ENCODE measurements at regions not wholly inside any gene's neighbourhood (a gene's known extent, or its start where the extent isn't known, plus 50 kb on each side); places are given as distances from the start of the nearest gene placed in this dataset.
"Not testable (repeated sequence)": the region's sequence is repeated elsewhere in the genome, so short reads cannot be mapped to it uniquely, and the experiment has no call there.

DNA sequence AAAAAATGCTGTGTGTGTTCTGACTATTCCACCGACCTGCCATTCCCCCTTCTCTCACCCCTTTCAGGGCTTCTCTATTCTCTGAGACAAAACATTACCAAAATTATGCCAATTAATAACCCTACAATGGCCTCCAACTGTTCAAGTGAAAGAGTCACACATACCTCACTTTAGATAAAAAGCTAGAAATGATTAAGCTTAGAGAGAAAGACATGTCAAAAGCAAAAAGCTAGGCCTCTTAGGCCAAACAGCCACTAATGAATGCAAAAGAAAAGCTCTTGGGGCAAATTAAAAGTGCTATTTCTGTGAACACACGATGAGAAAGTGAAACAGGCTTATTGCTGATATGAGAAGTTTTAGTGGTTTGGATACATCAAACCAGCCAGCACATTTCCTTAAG, 279.6 kb upstream of the GRAMD2B start:
- 81 to 84% methylated on average over 2 of the region's 2 CpGs for WGBS, 2 donors
- no peak overlapping the region for H3K4me3 ChIP-seq (ENCODE audit: low read depth, poor library complexity, severe bottlenecking)
- DNase-seq (ENCODE audit: low spot score in 2 of 2), result no peak
- intact Hi-C loops (cut with DNase I; ENCODE audit: low total_unique reads), result no loop called here
- TF ChIP-seq POLR2A (IDR thresholded peaks at IDR 0.05), result no peak

GRCh38 chr5:126150319-126150718, 272.9 kb upstream of the GRAMD2B start:
- H3K4me3 ChIP-seq (ENCODE audit: low read depth, poor library complexity, severe bottlenecking); DNase-seq (ENCODE audit: low spot score in 2 of 2); intact Hi-C loops (cut with DNase I; ENCODE audit: low total_unique reads): not testable (repeated sequence)
- WGBS, 2 donors, result 94 to 95% methylated on average over 3 of the region's 3 CpGs

DNA sequence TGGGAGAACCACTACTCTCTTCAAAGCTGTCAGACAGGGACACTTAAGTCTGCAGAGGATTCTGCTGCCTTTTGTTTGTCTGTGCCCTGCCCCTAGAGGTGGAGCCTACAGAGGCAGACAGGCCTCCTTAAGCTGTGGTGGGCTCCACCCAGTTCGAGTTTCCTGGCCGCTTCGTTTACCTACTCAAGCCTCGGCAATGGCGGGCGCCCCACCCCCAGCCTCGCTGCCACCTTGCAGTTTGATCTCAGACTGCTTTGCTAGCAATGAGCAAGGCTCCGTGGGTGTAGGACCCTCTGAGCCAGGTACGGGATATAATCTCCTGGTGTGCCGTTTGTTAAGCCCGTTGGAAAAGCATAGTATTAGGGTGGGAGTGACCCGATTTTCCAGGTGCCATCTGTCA, 267.9 kb upstream of the GRAMD2B start:
- intact Hi-C loops (cut with DNase I; ENCODE audit: low total_unique reads); H3K4me3 ChIP-seq (ENCODE audit: low read depth, poor library complexity, severe bottlenecking): not testable (repeated sequence)
- DNase-seq (ENCODE audit: low spot score in 2 of 2), result peak in 1 of 2 donors; percentile 68
- 95 to 97% methylated on average over 12 of the region's 12 CpGs for WGBS, 2 donors

- WGBS, 2 donors, result 95 to 96% methylated on average over 1 of the region's 1 CpG
- no peak for DNase-seq (ENCODE audit: low spot score in 2 of 2)
- TF ChIP-seq POLR2A (IDR thresholded peaks at IDR 0.05), result no peak
- TF ChIP-seq, protein P1, sequence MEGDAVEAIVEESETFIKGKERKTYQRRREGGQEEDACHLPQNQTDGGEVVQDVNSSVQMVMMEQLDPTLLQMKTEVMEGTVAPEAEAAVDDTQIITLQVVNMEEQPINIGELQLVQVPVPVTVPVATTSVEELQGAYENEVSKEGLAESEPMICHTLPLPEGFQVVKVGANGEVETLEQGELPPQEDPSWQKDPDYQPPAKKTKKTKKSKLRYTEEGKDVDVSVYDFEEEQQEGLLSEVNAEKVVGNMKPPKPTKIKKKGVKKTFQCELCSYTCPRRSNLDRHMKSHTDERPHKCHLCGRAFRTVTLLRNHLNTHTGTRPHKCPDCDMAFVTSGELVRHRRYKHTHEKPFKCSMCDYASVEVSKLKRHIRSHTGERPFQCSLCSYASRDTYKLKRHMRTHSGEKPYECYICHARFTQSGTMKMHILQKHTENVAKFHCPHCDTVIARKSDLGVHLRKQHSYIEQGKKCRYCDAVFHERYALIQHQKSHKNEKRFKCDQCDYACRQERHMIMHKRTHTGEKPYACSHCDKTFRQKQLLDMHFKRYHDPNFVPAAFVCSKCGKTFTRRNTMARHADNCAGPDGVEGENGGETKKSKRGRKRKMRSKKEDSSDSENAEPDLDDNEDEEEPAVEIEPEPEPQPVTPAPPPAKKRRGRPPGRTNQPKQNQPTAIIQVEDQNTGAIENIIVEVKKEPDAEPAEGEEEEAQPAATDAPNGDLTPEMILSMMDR (IDR thresholded peaks at IDR 0.05), result no peak
- intact Hi-C loops (cut with DNase I; ENCODE audit: low total_unique reads), result no loop called here
- no peak overlapping the region for H3K4me3 ChIP-seq (ENCODE audit: low read depth, poor library complexity, severe bottlenecking)
These were observed 256.8 kb upstream of the GRAMD2B start for GRCh38 chr5:126166368-126166767.

- intact Hi-C loops (cut with DNase I; ENCODE audit: low total_unique reads), result no loop called here
- no peak overlapping the region for H3K4me3 ChIP-seq (ENCODE audit: low read depth, poor library complexity, severe bottlenecking)
- TF ChIP-seq, protein P1 (IDR thresholded peaks at IDR 0.05), result no peak
- no peak for TF ChIP-seq POLR2A (IDR thresholded peaks at IDR 0.05)
- no peak for DNase-seq (ENCODE audit: low spot score in 2 of 2)
- 79 to 92% methylated on average over 1 of the region's 1 CpG for WGBS, 2 donors
These were observed 254.4 kb upstream of the GRAMD2B start for GRCh38 chr5:126168785-126169184.

DNA sequence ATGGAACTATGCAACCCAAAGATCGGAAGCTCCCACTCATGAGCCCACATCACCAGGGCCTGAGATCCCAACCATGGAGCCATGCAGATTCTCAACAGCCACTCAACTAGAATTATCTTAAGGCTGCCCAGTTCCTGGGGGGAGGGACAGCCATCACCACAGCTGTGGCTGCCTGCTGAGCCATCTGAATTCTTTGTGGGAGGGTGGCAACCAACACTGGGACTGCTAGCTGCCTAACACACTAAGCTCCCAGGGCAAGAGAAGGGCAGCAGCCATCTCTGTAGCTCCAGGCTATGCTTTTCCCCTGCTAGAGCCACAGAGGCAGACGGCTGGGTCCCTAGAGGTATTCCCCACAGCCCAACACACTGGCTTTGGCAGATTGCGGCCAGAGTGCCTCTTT, 251.3 kb upstream of the GRAMD2B start:
- 91 to 96% methylated on average over 3 of the region's 3 CpGs for WGBS, 2 donors
- TF ChIP-seq POLR2A (IDR thresholded peaks at IDR 0.05), result no peak
- TF ChIP-seq, protein P1 (IDR thresholded peaks at IDR 0.05), result no peak
- intact Hi-C loops (cut with DNase I; ENCODE audit: low total_unique reads), result no loop called here
- DNase-seq (ENCODE audit: low spot score in 2 of 2), result no peak
- H3K4me3 ChIP-seq (ENCODE audit: low read depth, poor library complexity, severe bottlenecking), result no peak overlapping the region

DNA sequence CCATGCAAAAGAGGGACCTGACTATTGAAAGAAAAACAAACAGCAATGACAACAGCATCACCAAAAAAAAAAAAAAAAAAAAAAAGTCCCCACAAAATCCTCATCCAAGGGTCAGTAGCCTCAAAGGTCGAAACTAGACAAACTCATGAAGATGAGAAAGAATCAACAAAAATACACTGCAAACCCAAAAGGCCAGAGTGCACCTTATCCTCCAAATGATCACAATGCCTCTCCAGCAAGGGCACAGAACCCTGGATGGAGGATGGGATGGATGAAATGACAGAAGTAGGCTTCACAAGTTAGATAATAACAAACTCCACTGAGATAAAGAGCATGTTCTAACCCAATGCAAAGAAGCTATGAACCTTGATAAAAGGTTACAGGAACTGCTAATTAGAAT, 250.4 kb upstream of the GRAMD2B start:
- no peak overlapping the region for H3K4me3 ChIP-seq (ENCODE audit: low read depth, poor library complexity, severe bottlenecking)
- intact Hi-C loops (cut with DNase I; ENCODE audit: low total_unique reads), result no loop called here
- no peak for DNase-seq (ENCODE audit: low spot score in 2 of 2)
- WGBS, 2 donors, result 81 to 89% methylated on average over 1 of the region's 1 CpG
- TF ChIP-seq, protein P1 (IDR thresholded peaks at IDR 0.05), result no peak

Measured in lower leg skin (tissue), 4 donors.